ENCODE measurements at regions not wholly inside any gene's neighbourhood (a gene's known extent, or its start where the extent isn't known, plus 50 kb on each side); places are given as distances from the start of the nearest gene placed in this dataset.

DNA sequence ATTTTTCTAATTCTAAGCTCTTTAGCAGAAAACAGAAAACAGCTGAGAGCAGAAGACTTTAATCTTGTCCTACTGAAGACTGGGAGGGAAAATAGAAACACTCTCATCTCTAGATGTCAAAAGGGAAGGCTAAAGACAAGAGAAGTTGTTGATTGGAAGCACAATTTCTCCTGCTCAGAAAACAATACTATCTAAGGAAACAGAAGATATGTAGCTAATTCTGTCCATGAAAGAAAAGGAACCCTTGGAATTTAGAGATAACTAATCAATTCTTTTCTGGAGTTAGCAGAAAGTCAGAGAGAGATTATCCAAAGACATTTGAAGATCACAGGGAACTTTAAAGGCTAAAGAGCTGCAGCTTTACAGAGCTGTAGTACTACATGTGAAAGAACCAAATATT is 126.2 kb downstream of the HSD17B3 start:
- DNase-seq (ENCODE audit: low read depth, low spot score) (no peak), FAIRE-seq (no peak)
- TF ChIP-seq, protein P1, sequence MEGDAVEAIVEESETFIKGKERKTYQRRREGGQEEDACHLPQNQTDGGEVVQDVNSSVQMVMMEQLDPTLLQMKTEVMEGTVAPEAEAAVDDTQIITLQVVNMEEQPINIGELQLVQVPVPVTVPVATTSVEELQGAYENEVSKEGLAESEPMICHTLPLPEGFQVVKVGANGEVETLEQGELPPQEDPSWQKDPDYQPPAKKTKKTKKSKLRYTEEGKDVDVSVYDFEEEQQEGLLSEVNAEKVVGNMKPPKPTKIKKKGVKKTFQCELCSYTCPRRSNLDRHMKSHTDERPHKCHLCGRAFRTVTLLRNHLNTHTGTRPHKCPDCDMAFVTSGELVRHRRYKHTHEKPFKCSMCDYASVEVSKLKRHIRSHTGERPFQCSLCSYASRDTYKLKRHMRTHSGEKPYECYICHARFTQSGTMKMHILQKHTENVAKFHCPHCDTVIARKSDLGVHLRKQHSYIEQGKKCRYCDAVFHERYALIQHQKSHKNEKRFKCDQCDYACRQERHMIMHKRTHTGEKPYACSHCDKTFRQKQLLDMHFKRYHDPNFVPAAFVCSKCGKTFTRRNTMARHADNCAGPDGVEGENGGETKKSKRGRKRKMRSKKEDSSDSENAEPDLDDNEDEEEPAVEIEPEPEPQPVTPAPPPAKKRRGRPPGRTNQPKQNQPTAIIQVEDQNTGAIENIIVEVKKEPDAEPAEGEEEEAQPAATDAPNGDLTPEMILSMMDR (optimal IDR thresholded peaks at IDR 0.05 in 1 of 3, IDR thresholded peaks at IDR 0.05 in 1 of 3, conservative IDR thresholded peaks at IDR 0.05 in 1 of 3; ENCODE audit: extremely low read depth in 1 of 3, insufficient read depth in 2 of 3, low read length in 3 of 3) = no peak
- no peak for TF ChIP-seq EZH2 (IDR thresholded peaks at IDR 0.05; ENCODE audit: low read length)
- H3K4me1 ChIP-seq (ENCODE audit: control insufficient read depth, extremely low read depth, insufficient read depth, low read length) = no peaks in the 10 kb centered on the region
- H2AFZ ChIP-seq (ENCODE audit: control insufficient read depth, low read length) = no peak overlapping the region
- H3K79me2 ChIP-seq (ENCODE audit: control insufficient read depth, insufficient read depth, low read length) = no peaks in the 10 kb centered on the region
- no peaks in the 10 kb centered on the region for H3K36me3 ChIP-seq (ENCODE audit: control insufficient read depth in 2 of 2, extremely low read depth in 1 of 2, insufficient read depth in 2 of 2, low read length in 2 of 2)
- no peaks in the 10 kb centered on the region for H3K9me1 ChIP-seq (ENCODE audit: control insufficient read depth, extremely low read depth, insufficient read depth, low read length)
- dilution Hi-C loops (cut with MboI; ENCODE audit: extremely low pct_ligation_motif_present, low sequenced_read_pairs) = no loop called here
- no peak overlapping the region for H3K4me2 ChIP-seq (ENCODE audit: control insufficient read depth, extremely low read depth, insufficient read depth, low read depth, low read length)
- no peaks in the 10 kb centered on the region for H3K9me3 ChIP-seq (ENCODE audit: control insufficient read depth, low read depth, low read length)
- no peaks in the 10 kb centered on the region for H4K20me1 ChIP-seq (ENCODE audit: control insufficient read depth, extremely low read depth, insufficient read depth, low read length)
- peaks cover 3% of the 10 kb centered on the region for H3K27me3 ChIP-seq (ENCODE audit: control insufficient read depth, extremely low read depth, insufficient read depth, low read length)
- H3K4me3 ChIP-seq (ENCODE audit: control insufficient read depth in 2 of 3, extremely low read depth in 1 of 3, insufficient read depth in 2 of 3, low read depth in 1 of 3, low read length in 3 of 3) = no peak overlapping the region
- H3K27ac ChIP-seq (ENCODE audit: control insufficient read depth, insufficient read depth, low read length) = no peak overlapping the region
- no peak overlapping the region for H3K9ac ChIP-seq (ENCODE audit: control insufficient read depth, extremely low read depth, insufficient read depth, low read length)

DNA sequence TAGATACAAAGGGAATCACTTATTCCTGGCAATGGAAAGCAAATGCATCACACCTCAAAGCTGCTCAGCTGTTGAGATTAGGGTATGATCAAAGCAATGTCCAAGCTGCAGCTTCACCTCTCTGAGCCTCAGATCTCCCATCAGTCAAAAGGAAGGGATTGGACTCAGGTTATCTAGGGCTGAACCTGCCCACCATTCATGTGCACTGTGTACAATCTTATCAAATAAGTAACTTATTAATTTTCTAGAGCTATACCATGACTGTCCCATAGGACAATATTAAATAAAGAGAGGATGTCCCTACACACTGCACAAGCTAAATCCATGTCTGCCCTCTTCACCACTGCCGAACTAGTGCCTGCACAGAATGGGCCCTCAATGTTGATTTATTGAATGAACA is 127.0 kb downstream of the HSD17B3 start:
- dilution Hi-C loops (cut with MboI; ENCODE audit: extremely low pct_ligation_motif_present, low sequenced_read_pairs) = no loop called here
- H3K27ac ChIP-seq (ENCODE audit: control insufficient read depth, insufficient read depth, low read length) = no peak overlapping the region
- peaks cover 3% of the 10 kb centered on the region for H3K27me3 ChIP-seq (ENCODE audit: control insufficient read depth, extremely low read depth, insufficient read depth, low read length)
- DNase-seq (ENCODE audit: low read depth, low spot score) = no peak
- no peak overlapping the region for H2AFZ ChIP-seq (ENCODE audit: control insufficient read depth, low read length)
- H3K79me2 ChIP-seq (ENCODE audit: control insufficient read depth, insufficient read depth, low read length) = no peaks in the 10 kb centered on the region
- H3K36me3 ChIP-seq (ENCODE audit: control insufficient read depth in 2 of 2, extremely low read depth in 1 of 2, insufficient read depth in 2 of 2, low read length in 2 of 2) = no peaks in the 10 kb centered on the region
- H3K4me2 ChIP-seq (ENCODE audit: control insufficient read depth, extremely low read depth, insufficient read depth, low read depth, low read length) = no peak overlapping the region
- no peak for FAIRE-seq
- no peaks in the 10 kb centered on the region for H3K9me3 ChIP-seq (ENCODE audit: control insufficient read depth, low read depth, low read length)
- H3K4me1 ChIP-seq (ENCODE audit: control insufficient read depth, extremely low read depth, insufficient read depth, low read length) = no peaks in the 10 kb centered on the region
- H3K4me3 ChIP-seq (ENCODE audit: control insufficient read depth in 2 of 3, extremely low read depth in 1 of 3, insufficient read depth in 2 of 3, low read depth in 1 of 3, low read length in 3 of 3) = no peak overlapping the region
- no peaks in the 10 kb centered on the region for H4K20me1 ChIP-seq (ENCODE audit: control insufficient read depth, extremely low read depth, insufficient read depth, low read length)
- no peak for TF ChIP-seq EZH2 (IDR thresholded peaks at IDR 0.05; ENCODE audit: low read length)
- no peak overlapping the region for H3K9ac ChIP-seq (ENCODE audit: control insufficient read depth, extremely low read depth, insufficient read depth, low read length)
- H3K9me1 ChIP-seq (ENCODE audit: control insufficient read depth, extremely low read depth, insufficient read depth, low read length) = no peaks in the 10 kb centered on the region

DNA sequence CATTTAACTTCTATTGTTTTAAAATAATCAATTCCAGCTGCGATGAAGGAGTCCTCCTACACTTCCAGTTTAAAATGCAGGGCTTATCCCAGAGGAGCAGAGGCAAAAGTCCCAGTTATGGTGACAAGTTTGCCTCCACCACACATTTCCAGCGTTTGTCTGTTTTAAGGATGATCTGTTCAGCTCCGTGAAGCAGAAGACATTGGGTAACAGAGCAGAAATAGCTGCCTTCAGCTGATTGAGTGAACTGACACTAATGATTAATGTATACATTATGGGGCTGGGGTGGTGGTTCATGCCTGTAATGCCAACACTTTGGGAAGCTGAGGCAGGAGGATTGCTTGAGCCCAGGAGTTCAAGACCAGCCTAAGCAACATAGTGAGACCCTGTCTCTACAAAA is 127.6 kb downstream of the HSD17B3 start:
- H3K4me3 ChIP-seq (ENCODE audit: control insufficient read depth in 2 of 3, extremely low read depth in 1 of 3, insufficient read depth in 2 of 3, low read depth in 1 of 3, low read length in 3 of 3) = no peak overlapping the region
- no peak for FAIRE-seq
- TF ChIP-seq EZH2 (IDR thresholded peaks at IDR 0.05; ENCODE audit: low read length) = no peak
- TF ChIP-seq, protein P1 (optimal IDR thresholded peaks at IDR 0.05 in 1 of 3, IDR thresholded peaks at IDR 0.05 in 1 of 3, conservative IDR thresholded peaks at IDR 0.05 in 1 of 3; ENCODE audit: extremely low read depth in 1 of 3, insufficient read depth in 2 of 3, low read length in 3 of 3) = no peak

More for the DNA sequence above, 127.6 kb downstream of the HSD17B3 start:
- no peaks in the 10 kb centered on the region for H3K9me1 ChIP-seq (ENCODE audit: control insufficient read depth, extremely low read depth, insufficient read depth, low read length)
- no peaks in the 10 kb centered on the region for H3K36me3 ChIP-seq (ENCODE audit: control insufficient read depth in 2 of 2, extremely low read depth in 1 of 2, insufficient read depth in 2 of 2, low read length in 2 of 2)
- H3K9me3 ChIP-seq (ENCODE audit: control insufficient read depth, low read depth, low read length) = no peaks in the 10 kb centered on the region
- no peak overlapping the region for H2AFZ ChIP-seq (ENCODE audit: control insufficient read depth, low read length)
- no peak for DNase-seq (ENCODE audit: low read depth, low spot score)
- no peak overlapping the region for H3K4me2 ChIP-seq (ENCODE audit: control insufficient read depth, extremely low read depth, insufficient read depth, low read depth, low read length)
- H3K4me1 ChIP-seq (ENCODE audit: control insufficient read depth, extremely low read depth, insufficient read depth, low read length) = no peaks in the 10 kb centered on the region
- H3K27me3 ChIP-seq (ENCODE audit: control insufficient read depth, extremely low read depth, insufficient read depth, low read length) = peaks cover 4% of the 10 kb centered on the region
- no peak overlapping the region for H3K9ac ChIP-seq (ENCODE audit: control insufficient read depth, extremely low read depth, insufficient read depth, low read length)
- dilution Hi-C loops (cut with MboI; ENCODE audit: extremely low pct_ligation_motif_present, low sequenced_read_pairs) = no loop called here
- H3K79me2 ChIP-seq (ENCODE audit: control insufficient read depth, insufficient read depth, low read length) = no peaks in the 10 kb centered on the region
- H3K27ac ChIP-seq (ENCODE audit: control insufficient read depth, insufficient read depth, low read length) = no peak overlapping the region
- H4K20me1 ChIP-seq (ENCODE audit: control insufficient read depth, extremely low read depth, insufficient read depth, low read length) = no peaks in the 10 kb centered on the region

Measured in keratinocyte (primary cell).